Memory B cell (primary cell): ENCODE measurements at regions not wholly inside any gene's neighbourhood (a gene's known extent, or its start where the extent isn't known, plus 50 kb on each side); places are given as distances from the start of the nearest gene placed in this dataset.
"Not testable (repeated sequence)": the region's sequence is repeated elsewhere in the genome, so short reads cannot be mapped to it uniquely, and the experiment has no call there.

ENCODE experiments used
- ATAC-seq: fragments of 150-1000 bp; cut with Tn5 transposase; 2 replicates; pipeline ENCODE4 v1.10.0; 2021; ENCODE audit warnings: low read depth, mild to moderate bottlenecking, moderate library complexity
- DNase-seq, 2 donors: peaks; one replicate each; pipeline ENCODE4 v3.0.0; 2022; ENCODE audit warnings: low spot score in 2 of 2
- H3K27ac Mint-ChIP-seq: one replicate; pipeline ENCODE4 v1.8.0; 2022; ENCODE audit warnings: mild to moderate bottlenecking, moderate library complexity, mixed read lengths
- H3K27me3 Mint-ChIP-seq: one replicate; pipeline ENCODE4 v1.8.0; 2022; ENCODE audit warnings: mixed read lengths
- H3K36me3 Mint-ChIP-seq: one replicate; pipeline ENCODE4 v1.8.0; 2022; ENCODE audit warnings: mild to moderate bottlenecking, mixed read lengths
- H3K4me1 Mint-ChIP-seq: one replicate; pipeline ENCODE4 v1.8.0; 2022; ENCODE audit warnings: mixed read lengths
- H3K4me3 Mint-ChIP-seq: one replicate; pipeline ENCODE4 v1.8.0; 2022; ENCODE audit warnings: mild to moderate bottlenecking, moderate library complexity, mixed read lengths
- H3K9me3 Mint-ChIP-seq: one replicate; pipeline ENCODE4 v1.8.0; 2022; ENCODE audit warnings: mixed read lengths

DNA sequence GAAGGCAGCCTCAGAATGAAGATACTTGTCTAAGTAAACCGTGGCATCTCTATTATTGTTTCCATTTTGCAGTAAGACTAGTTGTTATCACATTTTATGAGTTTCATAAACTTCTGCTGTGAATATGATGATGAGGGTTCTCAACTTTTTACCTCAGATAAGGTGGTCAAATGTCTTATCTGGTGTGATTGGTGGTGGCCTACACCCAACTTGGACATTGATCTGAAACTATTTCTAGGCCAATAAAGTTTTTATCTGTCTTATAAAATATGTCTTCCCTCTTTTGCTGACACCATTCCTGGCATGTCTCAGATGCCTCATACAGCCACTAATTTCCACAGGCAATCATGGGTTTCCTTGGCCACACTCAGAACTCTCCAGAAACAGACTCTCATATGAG, 480.3 kb upstream of the NR3C2 start:
- Mint-ChIP-seq H3K27me3 (no peaks in the 10 kb centered on the region), H3K27ac (no peak overlapping the region), H3K9me3 (no peaks in the 10 kb centered on the region), H3K36me3 (no peaks in the 10 kb centered on the region), H3K4me1 (no peaks in the 10 kb centered on the region), H3K4me3 (no peak overlapping the region)
- ATAC-seq (no peak), DNase-seq (no peak)

DNA sequence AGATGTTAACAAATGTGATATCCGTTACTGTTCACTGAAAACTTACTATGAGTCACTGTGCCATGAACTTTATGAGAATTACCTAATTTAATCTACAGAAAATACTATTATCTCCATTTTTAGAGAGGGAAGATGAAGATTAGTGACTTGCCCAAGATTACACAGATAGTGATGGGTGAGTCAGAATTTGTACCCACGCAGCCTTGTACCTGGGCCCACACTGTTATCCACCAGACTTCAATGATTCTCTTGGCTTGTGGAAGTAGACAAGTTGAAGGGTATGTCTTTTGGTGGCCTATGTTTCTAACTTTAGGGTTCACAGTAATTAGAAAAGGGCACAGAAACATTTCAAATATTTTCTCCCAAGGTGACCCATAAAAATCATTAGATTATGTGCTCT, 472.5 kb upstream of the NR3C2 start:
- ATAC-seq (no peak), DNase-seq (no peak)
- Mint-ChIP-seq H3K4me3 (no peak overlapping the region), H3K27me3 (no peaks in the 10 kb centered on the region), H3K9me3 (peaks cover 2% of the 10 kb centered on the region), H3K4me1 (no peaks in the 10 kb centered on the region), H3K27ac (no peak overlapping the region), H3K36me3 (no peaks in the 10 kb centered on the region)

DNA sequence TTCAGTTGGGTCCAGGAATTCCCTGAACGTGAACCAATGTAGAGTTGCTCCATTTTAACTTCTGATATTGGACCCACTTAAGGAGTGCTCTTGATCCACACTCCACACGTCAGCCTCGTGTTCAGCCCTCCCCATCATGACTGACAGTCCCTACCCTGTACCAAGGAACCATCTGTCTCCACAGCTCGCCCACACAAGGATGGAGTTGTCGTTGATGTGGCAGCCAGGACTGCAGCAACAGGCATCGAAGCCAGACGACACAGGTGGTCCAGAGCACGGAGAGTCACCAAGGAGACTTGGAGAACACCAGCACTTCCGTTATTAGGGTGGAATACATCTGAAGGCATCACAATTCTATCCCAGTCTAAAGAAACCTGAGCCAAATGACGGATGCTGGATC, 472.1 kb upstream of the NR3C2 start:
- H3K9me3 Mint-ChIP-seq, result peaks cover 2% of the 10 kb centered on the region
- no peaks in the 10 kb centered on the region for H3K36me3 Mint-ChIP-seq
- H3K4me3 Mint-ChIP-seq, result no peak overlapping the region
- H3K27me3 Mint-ChIP-seq, result no peaks in the 10 kb centered on the region
- H3K27ac Mint-ChIP-seq, result no peak overlapping the region
- no peaks in the 10 kb centered on the region for H3K4me1 Mint-ChIP-seq
- ATAC-seq (no peak), DNase-seq (no peak)

DNA sequence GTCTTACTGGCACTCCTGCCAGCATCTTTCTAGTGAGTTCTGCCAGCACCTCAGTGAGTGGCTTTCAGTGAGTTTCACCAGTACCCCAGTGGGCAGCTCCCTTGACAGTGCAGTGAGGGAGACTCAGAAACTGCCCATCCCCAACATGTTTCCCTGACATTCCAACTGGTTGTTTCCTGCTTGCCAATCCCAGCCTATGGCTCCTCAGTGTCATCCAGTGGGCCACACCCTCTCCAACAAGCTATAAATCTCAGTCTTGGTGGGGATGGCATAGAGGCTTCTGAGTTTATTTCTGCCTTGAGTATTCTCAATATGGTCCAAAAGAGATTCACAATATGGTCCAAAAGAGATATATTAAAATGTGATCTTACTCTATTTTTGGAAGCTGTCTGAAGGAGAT, 461.2 kb upstream of the NR3C2 start:
- ATAC-seq, result no peak
- Mint-ChIP-seq H3K27ac (no peak overlapping the region), H3K4me1 (no peaks in the 10 kb centered on the region)

DNA sequence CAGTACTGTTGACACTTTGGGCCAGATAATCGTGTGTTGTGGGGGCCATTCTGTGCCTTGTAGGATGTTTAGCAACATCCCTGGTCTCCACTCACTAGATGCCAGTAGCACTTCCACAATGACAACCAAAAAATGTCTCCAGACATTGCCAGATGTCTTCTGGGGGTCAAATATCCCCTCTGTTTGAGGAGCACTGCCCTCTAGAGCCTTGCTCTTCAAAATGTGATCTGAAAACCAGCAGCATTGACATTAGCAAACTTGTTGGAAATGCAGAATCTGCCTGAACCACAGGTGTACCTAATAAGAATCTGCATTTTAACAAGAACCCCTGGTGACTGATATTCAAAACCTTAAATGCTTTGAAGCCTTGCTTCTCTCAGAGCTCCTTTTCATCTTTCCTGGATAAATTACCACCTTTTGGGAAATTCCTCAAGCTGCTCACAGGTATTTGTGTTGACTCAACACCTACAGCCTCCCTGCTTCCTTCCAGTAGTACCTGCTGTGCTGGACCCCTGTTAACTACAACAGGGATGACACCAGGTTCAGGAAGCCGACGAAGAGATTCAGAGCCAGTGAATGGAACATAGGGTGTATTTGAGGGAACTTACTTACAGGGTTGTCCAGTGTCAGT, 459.0 kb upstream of the NR3C2 start:
- Mint-ChIP-seq H3K36me3 (peaks cover 5% of the 10 kb centered on the region), H3K27me3 (no peaks in the 10 kb centered on the region), H3K4me3 (no peak overlapping the region), H3K27ac (no peak overlapping the region), H3K9me3 (peaks cover 8% of the 10 kb centered on the region), H3K4me1 (no peaks in the 10 kb centered on the region)
- ATAC-seq, result no peak
- DNase-seq, result no peak

More for the DNA sequence above, 461.2 kb upstream of the NR3C2 start:
- no peak for DNase-seq
- H3K4me3 Mint-ChIP-seq, result no peak overlapping the region
- H3K36me3 Mint-ChIP-seq, result peaks cover 5% of the 10 kb centered on the region
- peaks cover 6% of the 10 kb centered on the region for H3K9me3 Mint-ChIP-seq
- no peaks in the 10 kb centered on the region for H3K27me3 Mint-ChIP-seq

DNA sequence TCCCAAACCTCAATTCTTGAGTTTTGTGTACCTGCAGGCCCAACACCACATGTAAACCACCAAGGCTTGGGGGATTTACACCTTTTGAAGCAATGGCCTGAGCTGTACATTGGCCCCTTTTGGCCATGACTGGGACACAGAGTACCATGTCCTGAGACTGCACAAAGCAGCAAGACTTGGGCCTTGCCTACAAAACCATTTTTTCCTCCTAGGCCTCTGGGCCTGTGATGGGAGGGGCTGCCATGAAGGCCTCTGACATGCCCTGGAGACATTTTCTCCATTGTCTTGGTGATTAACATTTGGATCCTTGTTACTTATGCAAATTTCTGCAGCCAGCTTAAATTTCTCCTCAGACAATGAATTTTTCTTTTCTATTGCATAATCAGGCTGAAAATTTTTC, 455.9 kb upstream of the NR3C2 start:
- not testable (repeated sequence) for H3K4me1 Mint-ChIP-seq, ATAC-seq, H3K36me3 Mint-ChIP-seq

DNA sequence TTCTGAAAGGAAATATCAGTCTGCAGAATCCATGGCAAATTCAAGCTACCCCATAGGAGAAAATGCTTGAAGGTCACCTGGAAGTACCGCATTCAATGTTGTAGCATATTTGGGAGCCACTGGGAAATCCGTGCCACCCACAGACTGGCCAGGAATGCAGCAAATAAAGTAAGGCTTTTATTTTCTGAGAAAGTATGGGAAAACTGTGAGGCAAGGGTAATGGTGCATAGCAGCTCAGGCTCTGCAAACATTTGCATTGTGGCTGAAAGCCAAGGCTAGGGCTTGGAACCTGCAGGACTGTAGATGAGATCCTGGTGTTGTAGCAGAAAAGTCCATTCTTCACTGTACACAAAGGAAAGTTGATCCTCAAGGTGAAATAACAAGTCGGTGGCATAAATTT, 450.9 kb upstream of the NR3C2 start:
- no peak for DNase-seq
- H3K9me3 Mint-ChIP-seq, result peaks cover 5% of the 10 kb centered on the region
- no peaks in the 10 kb centered on the region for H3K36me3 Mint-ChIP-seq
- no peak overlapping the region for H3K27ac Mint-ChIP-seq
- no peak for ATAC-seq
- H3K4me1 Mint-ChIP-seq, result no peaks in the 10 kb centered on the region
- H3K27me3 Mint-ChIP-seq, result peaks cover 1% of the 10 kb centered on the region
- H3K4me3 Mint-ChIP-seq, result no peak overlapping the region

More for the DNA sequence above, 455.9 kb upstream of the NR3C2 start:
- not testable (repeated sequence) for DNase-seq, H3K4me3 Mint-ChIP-seq, H3K27ac Mint-ChIP-seq, H3K9me3 Mint-ChIP-seq, H3K27me3 Mint-ChIP-seq

DNA sequence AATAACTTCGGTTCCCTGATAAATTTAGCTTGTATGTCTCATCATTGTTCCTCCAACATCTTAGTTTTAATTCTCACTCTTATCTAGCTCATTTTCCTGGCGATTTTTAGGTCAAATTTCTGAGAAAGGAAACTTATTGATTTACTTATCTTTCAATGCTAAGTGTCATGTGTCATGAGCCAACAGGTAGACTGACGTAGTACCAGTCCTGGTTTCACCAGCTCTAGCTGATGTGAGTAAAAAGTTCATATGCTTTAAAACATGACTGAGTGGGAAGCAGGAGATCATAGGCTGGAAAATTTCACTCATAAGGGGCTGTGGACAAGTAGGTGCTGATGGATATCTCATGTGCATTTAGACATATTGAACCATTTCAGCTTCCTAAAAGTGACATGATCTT, 441.7 kb upstream of the NR3C2 start:
- ATAC-seq, result no peak

DNA sequence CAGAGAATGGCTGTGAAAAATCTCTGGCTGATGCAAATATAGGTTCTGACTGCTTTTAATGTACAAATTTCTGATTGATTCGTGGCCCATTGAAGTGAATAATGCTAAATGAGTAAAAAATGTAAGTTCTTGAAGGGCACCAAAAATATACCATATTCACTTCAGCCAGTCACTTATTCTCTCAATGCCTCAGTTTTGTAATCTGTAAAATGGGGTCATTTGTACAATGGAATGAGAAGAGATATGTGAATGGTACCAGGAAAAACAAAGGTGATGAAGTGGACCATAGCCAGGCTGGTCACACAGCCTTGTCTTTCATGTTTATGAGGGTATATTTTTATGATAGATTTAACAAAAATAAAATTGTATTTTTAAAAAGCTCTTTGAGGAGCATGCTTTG, 441.2 kb upstream of the NR3C2 start:
- DNase-seq, result no peak
- H3K27me3 Mint-ChIP-seq, result peaks cover 2% of the 10 kb centered on the region
- H3K9me3 Mint-ChIP-seq, result no peaks in the 10 kb centered on the region
- H3K36me3 Mint-ChIP-seq, result no peaks in the 10 kb centered on the region
- no peak overlapping the region for H3K27ac Mint-ChIP-seq
- no peak for ATAC-seq
- no peak overlapping the region for H3K4me3 Mint-ChIP-seq
- H3K4me1 Mint-ChIP-seq, result no peaks in the 10 kb centered on the region

More for the DNA sequence above, 441.7 kb upstream of the NR3C2 start:
- no peaks in the 10 kb centered on the region for H3K36me3 Mint-ChIP-seq
- no peaks in the 10 kb centered on the region for H3K4me1 Mint-ChIP-seq
- DNase-seq, result no peak
- peaks cover 2% of the 10 kb centered on the region for H3K27me3 Mint-ChIP-seq
- no peak overlapping the region for H3K27ac Mint-ChIP-seq
- no peaks in the 10 kb centered on the region for H3K9me3 Mint-ChIP-seq
- H3K4me3 Mint-ChIP-seq, result no peak overlapping the region

DNA sequence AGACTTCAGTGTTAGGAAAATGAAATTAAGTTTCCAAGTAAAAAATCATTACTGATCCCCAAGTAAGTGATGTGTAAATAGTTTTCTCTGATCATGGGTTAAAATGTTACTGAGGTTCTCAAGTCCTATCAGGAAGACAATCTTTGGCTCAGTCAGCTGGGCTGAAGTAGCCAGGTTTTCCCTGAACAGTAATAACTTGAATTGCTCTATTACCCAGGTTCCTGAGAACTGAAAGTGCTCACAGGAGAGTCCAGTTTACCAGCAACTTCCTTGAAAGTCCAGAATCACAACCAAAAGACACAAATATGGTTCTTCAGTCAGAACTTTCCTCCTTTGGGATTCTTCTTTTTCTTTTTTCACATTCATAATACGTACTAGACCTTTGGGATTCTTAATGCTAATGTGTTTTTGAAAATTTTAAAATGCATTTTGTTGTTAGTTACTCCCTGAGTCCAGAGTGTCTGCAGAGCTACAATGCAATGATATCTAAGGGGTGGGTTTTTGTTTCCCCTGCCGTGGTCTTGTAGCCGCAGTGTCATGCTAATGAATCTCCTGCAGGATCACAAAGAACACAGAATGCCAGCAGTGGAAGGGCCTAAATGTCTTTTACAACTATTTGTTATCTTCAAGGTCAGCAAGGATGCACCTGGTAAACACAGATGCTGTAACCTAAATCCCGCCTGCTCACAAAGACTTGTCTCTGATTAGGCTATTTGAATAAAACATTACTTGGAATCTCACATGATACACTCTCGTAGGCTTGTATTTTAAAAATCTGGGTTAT, 439.8 kb upstream of the NR3C2 start:
- no peaks in the 10 kb centered on the region for H3K9me3 Mint-ChIP-seq
- no peak overlapping the region for H3K4me3 Mint-ChIP-seq
- no peak overlapping the region for H3K27ac Mint-ChIP-seq
- no peaks in the 10 kb centered on the region for H3K4me1 Mint-ChIP-seq
- no peaks in the 10 kb centered on the region for H3K27me3 Mint-ChIP-seq
- DNase-seq (no peak), ATAC-seq (no peak)
- no peaks in the 10 kb centered on the region for H3K36me3 Mint-ChIP-seq

DNA sequence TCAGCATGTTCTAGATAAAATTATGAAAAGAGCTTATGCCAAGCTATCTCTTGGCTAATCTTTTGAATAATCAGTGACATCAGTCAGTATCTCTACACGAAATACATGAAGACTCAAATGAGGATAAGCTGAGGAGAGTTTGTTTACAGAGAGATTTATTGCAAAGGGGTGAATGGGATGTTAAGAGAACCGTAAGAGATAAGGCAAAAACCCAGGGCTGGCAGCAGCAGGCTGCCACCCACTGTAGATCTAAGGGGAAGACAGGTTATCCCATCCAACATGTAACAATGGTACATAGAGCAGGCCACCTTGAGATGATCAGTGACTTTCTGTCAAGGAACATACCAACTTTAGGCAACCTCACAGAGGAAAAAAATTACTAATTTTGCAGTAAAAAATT, 432.1 kb upstream of the NR3C2 start:
- no peaks in the 10 kb centered on the region for H3K9me3 Mint-ChIP-seq
- ATAC-seq (no peak), DNase-seq (no peak)
- H3K27ac Mint-ChIP-seq, result no peak overlapping the region
- no peak overlapping the region for H3K4me3 Mint-ChIP-seq
- peaks cover 2% of the 10 kb centered on the region for H3K27me3 Mint-ChIP-seq
- H3K4me1 Mint-ChIP-seq, result no peaks in the 10 kb centered on the region
- H3K36me3 Mint-ChIP-seq, result no peaks in the 10 kb centered on the region

DNA sequence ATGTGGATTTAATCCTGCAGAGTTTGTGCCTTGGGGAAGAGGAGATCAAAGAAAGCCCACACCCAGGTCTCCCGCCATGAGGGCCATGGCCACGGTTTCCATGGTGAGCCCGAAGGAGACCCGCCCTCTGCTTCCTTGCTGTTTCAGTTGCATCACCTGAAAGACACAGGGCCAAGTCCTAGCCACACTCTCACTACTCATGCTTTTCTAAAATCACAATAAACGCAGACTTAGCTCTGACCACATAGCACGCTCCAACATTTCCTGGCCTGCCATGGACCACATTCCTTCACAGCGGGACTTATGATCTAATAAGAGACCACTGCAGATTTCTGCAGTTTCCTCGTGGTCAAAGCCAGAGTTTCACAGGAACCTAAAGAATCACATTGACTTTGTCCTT, 426.0 kb upstream of the NR3C2 start:
- Mint-ChIP-seq H3K36me3 (no peaks in the 10 kb centered on the region), H3K4me3 (no peak overlapping the region), H3K27me3 (peaks cover 2% of the 10 kb centered on the region), H3K27ac (no peak overlapping the region), H3K9me3 (peaks cover 2% of the 10 kb centered on the region), H3K4me1 (no peaks in the 10 kb centered on the region)
- no peak for ATAC-seq
- DNase-seq, result no peak

DNA sequence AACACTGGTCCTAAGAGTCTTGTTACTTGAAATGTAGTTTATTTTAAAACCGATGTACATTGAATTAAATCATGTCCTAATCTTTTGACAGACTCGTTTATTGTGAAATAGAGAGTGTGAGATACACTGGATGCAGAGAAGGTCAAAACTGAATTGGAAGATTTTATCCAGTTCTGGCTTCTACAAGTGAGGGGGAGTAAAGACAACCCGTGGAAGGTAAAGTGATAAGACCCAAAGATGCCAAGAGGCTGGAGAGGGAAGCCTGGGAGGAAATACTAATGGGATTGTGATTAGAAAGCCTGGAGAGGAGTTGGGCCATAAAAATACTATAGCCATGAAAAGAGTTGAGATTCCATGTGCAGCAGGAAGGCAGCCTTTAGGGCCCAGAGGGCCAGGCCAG, 424.5 kb upstream of the NR3C2 start:
- Mint-ChIP-seq H3K9me3 (peaks cover 2% of the 10 kb centered on the region), H3K4me1 (no peaks in the 10 kb centered on the region)

DNA sequence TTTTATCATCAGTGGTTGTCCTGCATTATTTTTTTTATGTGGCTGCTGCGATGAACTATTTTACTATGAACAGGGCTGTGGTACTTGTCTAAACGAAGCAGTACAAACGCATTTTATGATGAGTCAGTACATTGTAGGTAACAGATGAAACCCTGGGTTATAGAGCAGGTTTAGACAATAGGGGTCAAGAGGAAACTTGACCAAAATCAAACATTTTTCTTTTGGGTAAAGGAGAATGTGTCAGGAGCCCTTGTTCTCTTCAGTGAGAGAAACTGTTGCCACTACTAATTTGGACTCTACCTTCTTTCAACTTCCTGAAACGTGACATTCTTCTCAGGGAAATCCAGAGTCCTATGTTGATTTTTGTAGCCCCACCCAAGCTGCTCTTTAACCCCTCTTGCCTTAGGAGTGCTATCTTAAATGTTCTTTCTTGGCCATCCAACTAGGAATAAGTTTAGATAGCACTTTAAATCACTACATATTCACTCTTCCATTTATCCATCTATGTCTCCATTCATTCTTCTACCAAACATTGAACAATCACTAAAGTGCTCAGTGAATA, 415.8 kb upstream of the NR3C2 start:
- Mint-ChIP-seq H3K4me1 (no peaks in the 10 kb centered on the region), H3K9me3 (no peaks in the 10 kb centered on the region), H3K36me3 (peaks cover 2% of the 10 kb centered on the region), H3K4me3 (no peak overlapping the region), H3K27me3 (no peaks in the 10 kb centered on the region), H3K27ac (no peak overlapping the region)
- ATAC-seq, result no peak
- DNase-seq, result no peak

More for the DNA sequence above, 424.5 kb upstream of the NR3C2 start:
- H3K4me3 Mint-ChIP-seq, result no peak overlapping the region
- no peaks in the 10 kb centered on the region for H3K36me3 Mint-ChIP-seq
- no peak overlapping the region for H3K27ac Mint-ChIP-seq
- peaks cover 2% of the 10 kb centered on the region for H3K27me3 Mint-ChIP-seq
- ATAC-seq, result no peak
- DNase-seq, result no peak
